Activated CD8-positive, alpha-beta memory T cell treated with anti-CD3 and anti-CD28 coated beads, Interleukin-2, amount 50 U/mL, for 4 hours (primary cell): ENCODE measurements at regions not wholly inside any gene's neighbourhood (a gene's known extent, or its start where the extent isn't known, plus 50 kb on each side); places are given as distances from the start of the nearest gene placed in this dataset.

Experiments used
- DNase-seq: peaks from one replicate; pipeline ENCODE4 v3.0.0-alpha.2; 2020

- DNase-seq: no peak
Measured at GRCh38 chr2:120576509-120577474, 158.9 kb upstream of the GLI2 start.

DNA sequence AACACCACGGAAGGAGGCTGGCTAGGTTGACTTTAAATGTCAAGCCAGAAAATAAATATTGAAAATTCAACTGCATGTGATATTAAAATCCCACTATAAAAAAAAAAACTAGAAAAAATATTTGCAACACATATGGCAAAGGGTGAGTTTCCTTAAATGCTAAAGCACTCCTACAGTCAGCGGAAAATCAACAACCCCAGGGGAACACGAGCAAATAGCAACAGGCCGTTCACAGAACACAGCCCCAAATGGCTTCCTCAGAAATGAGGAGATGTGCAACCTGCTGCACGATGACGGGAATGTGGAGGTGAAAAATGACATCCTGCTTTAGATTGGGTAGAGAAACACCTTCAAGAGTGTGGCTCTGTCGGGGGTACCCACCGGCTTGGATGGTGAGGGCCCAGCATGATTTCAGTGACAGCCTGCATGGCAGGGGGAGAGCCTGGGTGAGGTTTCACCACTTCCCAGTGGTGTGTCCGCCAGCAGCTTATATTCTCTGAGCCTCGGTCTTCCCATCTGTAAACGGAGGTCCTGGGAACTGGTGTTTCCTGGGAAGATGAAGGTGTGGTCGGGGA lies 157.9 kb upstream of the GLI2 start:
- DNase-seq: no peak

DNA sequence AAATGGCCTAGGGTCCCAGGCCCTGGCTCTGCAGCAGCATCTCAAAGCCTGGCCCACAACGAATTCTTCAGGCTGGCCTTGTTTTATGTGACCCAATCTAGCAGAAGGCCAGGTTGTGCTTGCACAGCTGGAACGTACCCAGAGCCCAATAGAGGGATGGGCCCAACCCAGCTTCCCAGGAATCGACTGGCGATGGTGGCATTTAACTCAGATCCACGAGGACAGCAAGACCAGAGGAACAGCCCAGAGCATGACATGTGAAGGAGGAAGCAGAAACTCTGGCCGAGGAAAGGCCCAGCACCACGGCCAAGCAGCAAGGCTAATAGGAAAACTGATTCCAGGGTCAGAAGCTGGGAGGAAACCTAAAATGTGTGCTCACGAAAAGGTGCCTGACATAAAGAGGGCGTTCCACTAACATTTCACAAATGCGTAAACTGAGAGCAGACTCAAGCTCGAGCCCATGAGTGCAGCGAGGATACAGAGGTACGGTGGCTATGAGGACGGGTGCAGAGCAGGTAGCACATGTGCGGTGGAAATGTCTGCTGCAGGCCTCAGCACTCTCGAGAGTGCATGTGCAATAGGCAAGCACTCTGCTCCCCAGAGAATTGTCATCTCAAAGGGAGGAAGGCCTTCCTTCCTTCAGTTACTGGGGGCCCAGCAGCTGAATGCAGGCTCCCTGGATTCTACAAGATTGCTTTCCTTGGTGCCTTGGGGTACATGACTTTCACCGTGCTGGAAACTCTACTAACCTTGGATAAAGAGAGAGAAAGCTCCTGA lies 156.9 kb upstream of the GLI2 start:
- DNase-seq: no peak

- DNase-seq: no peak
Measured at GRCh38 chr2:120579916-120580685, 155.6 kb upstream of the GLI2 start.

- no peak for DNase-seq
Measured at GRCh38 chr2:120580709-120581108, 155.0 kb upstream of the GLI2 start.

GRCh38 chr2:120583121-120583520 lies 152.5 kb upstream of the GLI2 start:
- DNase-seq: no peak

- no peak for DNase-seq
Measured at GRCh38 chr2:120583851-120584570, 151.7 kb upstream of the GLI2 start.

DNA sequence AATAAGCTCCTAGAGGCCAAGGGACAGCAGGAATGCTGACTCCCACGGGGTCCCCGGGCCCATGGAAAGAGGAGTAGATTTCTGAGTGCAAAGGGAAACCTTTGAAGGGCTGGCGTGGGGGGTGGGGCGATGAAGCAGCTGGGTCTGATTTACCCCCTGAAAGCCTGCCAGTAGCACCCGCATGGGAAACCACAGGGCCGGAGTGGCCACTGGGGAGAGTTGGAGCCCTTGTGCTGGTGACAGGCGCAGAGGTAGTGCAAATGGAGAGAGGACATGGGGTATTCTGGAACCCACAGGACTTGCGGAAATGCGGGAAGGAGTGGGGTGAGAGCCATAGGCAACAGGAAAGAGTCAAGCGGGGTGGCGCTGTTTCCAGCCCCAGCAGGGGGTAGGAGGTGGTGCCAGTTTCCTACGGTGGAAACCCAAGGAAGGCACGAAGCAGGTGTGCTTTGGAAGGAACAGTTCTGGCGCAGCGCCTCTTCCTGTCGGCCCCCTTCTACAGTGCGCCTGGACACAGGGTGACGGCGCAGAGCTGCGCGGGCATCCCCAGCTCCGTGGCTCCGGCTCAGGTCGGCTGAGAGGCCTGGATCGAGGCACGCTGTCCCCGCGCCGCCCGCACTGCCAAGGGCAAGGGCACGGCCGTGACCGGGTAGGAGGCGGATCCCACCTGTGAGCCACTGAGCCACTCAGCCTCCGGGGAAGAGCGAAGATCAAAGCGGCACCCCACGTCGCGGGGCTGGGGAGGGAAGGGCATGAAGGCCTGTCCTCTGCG lies 149.0 kb upstream of the GLI2 start:
- DNase-seq: no peak

DNA sequence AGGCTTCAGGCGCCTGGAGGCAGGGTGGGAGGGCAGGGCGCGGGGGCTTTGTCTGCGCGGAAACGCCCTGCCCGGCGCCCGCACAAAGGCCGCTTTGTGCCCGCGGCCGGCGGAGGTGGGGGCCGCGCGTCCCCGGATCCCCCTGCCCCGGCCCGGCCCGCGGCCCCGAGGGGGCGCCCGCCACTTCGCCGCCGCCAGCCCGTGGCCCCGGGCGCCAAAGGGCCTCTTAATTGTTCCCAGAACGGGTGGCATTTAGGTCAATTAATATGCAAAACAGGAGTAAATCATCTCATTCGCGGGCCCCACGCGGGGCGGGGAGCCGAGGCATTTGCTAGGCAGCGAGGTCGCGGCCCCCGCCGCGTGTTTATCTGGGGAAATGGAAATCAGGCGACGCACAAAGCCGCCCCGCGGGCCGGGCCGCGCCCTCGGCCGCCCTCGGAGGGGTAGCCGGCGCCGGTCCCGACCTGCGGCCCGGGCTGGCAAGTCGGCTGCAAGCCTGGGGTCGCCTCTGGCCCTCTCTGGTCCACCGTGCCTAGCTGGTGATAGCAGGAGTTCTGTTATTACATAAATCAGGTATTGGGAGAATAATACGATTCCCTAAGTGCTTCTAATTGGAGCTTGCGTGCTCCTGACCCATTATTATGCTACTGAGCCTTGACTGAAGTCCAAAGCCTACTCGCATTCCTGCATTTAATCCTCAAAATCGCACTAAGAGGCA lies 148.2 kb upstream of the GLI2 start:
- DNase-seq: no peak

GRCh38 chr2:120587997-120588336 lies 147.7 kb upstream of the GLI2 start:
- no peak for DNase-seq

DNA sequence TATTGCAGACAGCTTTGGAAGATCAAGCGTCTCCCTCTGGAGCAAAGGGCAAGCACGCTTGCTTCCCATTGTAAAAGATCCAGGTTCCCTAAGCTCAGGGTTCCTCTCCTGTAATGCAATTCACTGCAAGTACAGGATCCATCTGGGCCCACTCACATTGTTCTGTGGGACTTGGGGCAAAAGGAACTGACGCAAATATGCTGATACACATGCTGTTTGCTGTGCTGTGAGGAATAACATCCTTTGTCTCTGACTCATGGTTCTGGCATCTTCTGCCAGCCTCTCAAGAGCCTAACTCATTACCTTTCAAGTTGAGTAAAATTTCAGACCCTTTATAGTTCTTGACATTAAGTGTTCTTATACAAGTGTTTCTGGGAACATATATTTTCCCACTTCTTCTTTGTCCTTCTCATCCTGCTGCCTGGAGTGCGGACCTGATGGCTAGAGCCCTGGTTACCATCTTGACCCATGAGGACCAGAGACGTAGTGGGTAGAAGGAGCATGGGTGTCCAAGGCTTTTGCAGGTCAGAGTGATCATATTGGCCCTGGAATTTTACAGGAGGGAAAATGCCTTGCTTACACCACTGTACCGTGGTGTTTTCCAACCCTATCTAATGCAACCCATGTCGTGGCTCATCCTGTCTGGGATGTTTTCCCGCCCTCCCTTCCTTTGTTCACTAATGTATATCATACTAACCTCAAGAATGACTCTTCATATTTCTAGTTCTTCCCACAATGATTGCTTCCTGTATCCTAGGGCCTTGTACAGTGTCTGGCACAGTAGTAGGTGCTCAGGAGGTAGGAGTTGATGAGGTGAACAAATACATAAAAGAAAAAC lies 145.7 kb upstream of the GLI2 start:
- no peak for DNase-seq

DNA sequence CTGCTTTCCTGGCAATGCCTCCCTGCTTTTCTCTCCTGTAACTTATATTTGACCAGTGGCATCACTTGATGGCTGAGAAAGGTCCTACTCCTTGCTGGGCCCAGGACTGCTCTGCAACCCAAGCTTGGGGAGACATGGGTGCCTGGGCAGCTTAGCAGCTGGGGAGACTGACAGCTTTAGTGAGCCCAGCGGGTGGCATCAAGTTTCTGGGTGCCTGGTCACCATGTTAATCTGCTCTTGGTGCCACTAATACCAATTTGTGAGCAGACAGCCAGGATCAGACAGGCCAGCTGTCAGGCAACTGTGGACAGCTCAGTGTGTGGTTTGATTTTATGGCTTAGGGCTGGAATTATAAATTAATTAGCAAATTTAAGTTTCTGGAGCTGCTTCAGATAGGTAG lies 144.8 kb upstream of the GLI2 start:
- DNase-seq: no peak

- DNase-seq: no peak
Measured at GRCh38 chr2:120591572-120591971, 144.1 kb upstream of the GLI2 start.

GRCh38 chr2:120592084-120592483 lies 143.6 kb upstream of the GLI2 start:
- no peak for DNase-seq

GRCh38 chr2:120593921-120594686 lies 141.6 kb upstream of the GLI2 start:
- DNase-seq: no peak

GRCh38 chr2:120594856-120595685 lies 140.6 kb upstream of the GLI2 start:
- no peak for DNase-seq

DNA sequence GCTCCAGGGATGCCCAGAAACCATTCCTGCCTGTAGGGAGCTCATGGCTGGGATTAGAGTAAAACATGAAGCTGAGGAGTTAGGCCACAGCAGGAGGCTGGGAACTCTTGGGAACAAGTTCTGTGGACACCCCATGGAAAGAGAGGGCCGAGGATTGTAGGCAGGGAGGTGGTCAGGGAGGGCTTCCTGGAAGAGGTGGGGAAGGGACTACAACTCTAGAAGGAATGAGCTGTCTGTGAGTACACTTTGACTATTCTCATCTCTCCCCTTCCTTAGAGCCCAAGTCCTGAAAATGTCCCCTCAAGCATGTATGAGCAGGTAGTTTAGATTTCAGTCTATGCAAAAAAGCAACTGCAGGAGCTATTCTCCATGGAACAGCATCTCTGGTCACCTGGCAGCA lies 139.9 kb upstream of the GLI2 start:
- no peak for DNase-seq

DNA sequence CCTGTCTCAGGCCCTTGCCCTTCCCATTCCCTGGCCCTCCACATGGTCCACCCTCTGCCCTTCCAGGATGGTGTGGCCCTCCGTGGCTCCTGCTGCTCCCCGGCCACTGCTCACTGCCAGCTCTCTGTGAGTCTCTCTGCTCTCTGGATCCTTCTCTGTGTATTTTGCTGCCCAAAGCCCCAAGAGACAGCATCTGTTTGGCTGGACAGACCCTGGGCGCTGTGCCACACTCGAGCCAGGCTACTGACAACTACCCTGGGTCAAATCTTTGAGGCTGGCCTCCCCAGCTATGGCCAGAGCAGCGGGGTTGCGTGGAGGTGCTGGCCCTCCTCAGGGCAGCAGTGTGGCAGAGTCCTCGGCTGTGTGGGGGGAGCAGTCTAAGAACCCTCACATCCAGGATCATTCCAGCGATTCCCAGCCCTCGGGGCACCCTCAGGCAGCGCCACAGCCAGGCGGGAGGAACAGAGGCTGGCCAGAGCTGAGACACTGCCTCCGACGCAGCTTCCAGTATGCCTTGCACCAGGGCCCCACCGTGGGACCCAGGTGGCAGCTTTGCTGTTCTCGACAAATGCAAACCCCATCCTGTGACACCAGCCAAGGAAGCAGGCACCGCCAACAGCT lies 139.4 kb upstream of the GLI2 start:
- DNase-seq: no peak
